ENCODE measurements at regions not wholly inside any gene's neighbourhood (a gene's known extent, or its start where the extent isn't known, plus 50 kb on each side); places are given as distances from the start of the nearest gene placed in this dataset.

DNA sequence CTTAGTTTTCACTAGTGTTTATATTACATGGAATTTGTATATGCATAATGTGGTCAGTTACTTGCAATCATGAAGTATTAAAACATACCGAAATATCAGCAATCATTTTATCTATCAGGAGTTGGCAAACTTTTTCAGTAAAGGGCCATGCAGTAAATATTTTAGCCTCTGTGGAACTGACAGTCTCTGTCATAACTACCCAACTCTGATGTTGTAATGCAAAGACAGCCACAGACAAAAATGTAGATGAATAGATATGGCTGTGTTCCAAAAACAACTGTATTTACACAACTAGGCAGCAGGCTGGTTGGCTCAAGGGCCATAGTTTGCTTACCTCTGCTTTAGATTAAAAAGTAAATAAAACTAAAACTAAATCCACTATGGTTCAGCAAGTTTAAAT lies 200.2 kb downstream of the HS3ST1 start:
- TF ChIP-seq, protein P1, sequence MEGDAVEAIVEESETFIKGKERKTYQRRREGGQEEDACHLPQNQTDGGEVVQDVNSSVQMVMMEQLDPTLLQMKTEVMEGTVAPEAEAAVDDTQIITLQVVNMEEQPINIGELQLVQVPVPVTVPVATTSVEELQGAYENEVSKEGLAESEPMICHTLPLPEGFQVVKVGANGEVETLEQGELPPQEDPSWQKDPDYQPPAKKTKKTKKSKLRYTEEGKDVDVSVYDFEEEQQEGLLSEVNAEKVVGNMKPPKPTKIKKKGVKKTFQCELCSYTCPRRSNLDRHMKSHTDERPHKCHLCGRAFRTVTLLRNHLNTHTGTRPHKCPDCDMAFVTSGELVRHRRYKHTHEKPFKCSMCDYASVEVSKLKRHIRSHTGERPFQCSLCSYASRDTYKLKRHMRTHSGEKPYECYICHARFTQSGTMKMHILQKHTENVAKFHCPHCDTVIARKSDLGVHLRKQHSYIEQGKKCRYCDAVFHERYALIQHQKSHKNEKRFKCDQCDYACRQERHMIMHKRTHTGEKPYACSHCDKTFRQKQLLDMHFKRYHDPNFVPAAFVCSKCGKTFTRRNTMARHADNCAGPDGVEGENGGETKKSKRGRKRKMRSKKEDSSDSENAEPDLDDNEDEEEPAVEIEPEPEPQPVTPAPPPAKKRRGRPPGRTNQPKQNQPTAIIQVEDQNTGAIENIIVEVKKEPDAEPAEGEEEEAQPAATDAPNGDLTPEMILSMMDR (IDR thresholded peaks at IDR 0.05; ENCODE audit: borderline replicate concordance, control extremely low read depth, extremely low read depth, insufficient read depth, missing control alignments) = no peak
- DNase-seq (ENCODE audit: low spot score) = no peak
- in situ Hi-C loops (cut with MboI; ENCODE audit: low sequenced_read_pairs, unreplicated experiment) = no loop called here

GRCh38 chr4:11223311-11223710 lies 205.4 kb downstream of the HS3ST1 start:
- in situ Hi-C loops (cut with MboI; ENCODE audit: low sequenced_read_pairs, unreplicated experiment) = no loop called here
- TF ChIP-seq, protein P1 (IDR thresholded peaks at IDR 0.05; ENCODE audit: borderline replicate concordance, control extremely low read depth, extremely low read depth, insufficient read depth, missing control alignments) = no peak
- no peak for DNase-seq (ENCODE audit: low spot score)

- TF ChIP-seq, protein P1 (IDR thresholded peaks at IDR 0.05; ENCODE audit: borderline replicate concordance, control extremely low read depth, extremely low read depth, insufficient read depth, missing control alignments) = no peak
- in situ Hi-C loops (cut with MboI; ENCODE audit: low sequenced_read_pairs, unreplicated experiment) = no loop called here
- DNase-seq (ENCODE audit: low spot score) = no peak
These were observed 210.0 kb downstream of the HS3ST1 start for GRCh38 chr4:11218692-11219091.

DNA sequence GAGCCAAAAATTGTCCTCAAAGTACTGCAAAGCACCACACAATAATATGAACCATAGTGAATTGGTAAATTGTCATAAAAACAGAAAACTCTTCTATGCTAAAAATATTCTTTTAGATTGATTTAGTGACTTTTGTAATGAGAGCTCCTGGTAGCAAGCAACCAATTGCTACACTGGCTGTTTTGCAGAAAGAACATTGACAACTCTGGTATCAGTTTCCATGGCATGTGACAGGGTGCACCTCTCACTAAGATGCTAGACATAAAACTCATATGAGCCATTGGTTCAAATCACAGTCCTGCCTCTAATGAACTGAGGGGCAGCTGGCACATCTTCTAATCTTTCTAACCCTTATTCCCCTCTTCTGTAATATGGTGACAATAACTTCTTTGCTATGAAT lies 212.2 kb downstream of the HS3ST1 start:
- no peak for DNase-seq (ENCODE audit: low spot score)
- TF ChIP-seq, protein P1 (IDR thresholded peaks at IDR 0.05; ENCODE audit: borderline replicate concordance, control extremely low read depth, extremely low read depth, insufficient read depth, missing control alignments) = no peak
- in situ Hi-C loops (cut with MboI; ENCODE audit: low sequenced_read_pairs, unreplicated experiment) = no loop called here

DNA sequence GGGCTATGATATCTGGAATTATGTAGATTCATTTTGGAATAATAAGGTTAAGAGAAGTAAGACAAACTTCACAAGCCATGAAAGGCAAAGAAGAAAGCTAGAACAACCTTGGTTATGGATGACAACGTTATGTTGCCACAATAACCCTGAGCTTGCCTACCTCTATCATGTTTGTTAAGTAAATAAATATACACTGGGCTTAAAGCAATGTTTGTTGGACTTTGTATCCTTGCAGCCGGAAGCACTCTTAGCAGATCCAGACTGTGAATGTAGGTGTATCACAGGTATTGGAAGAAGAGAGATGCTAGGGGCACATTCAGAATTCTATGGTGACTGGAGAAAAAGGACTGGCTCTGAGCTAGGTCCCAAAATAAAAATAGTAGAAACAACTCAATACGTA lies 214.4 kb downstream of the HS3ST1 start:
- in situ Hi-C loops (cut with MboI; ENCODE audit: low sequenced_read_pairs, unreplicated experiment) = no loop called here
- TF ChIP-seq, protein P1 (IDR thresholded peaks at IDR 0.05; ENCODE audit: borderline replicate concordance, control extremely low read depth, extremely low read depth, insufficient read depth, missing control alignments) = no peak

GRCh38 chr4:11209826-11210225 lies 218.9 kb downstream of the HS3ST1 start:
- in situ Hi-C loops (cut with MboI; ENCODE audit: low sequenced_read_pairs, unreplicated experiment) = no loop called here
- no peak for DNase-seq (ENCODE audit: low spot score)
- TF ChIP-seq, protein P1 (IDR thresholded peaks at IDR 0.05; ENCODE audit: borderline replicate concordance, control extremely low read depth, extremely low read depth, insufficient read depth, missing control alignments) = no peak

More for the DNA sequence above, 214.4 kb downstream of the HS3ST1 start:
- DNase-seq (ENCODE audit: low spot score) = no peak

DNA sequence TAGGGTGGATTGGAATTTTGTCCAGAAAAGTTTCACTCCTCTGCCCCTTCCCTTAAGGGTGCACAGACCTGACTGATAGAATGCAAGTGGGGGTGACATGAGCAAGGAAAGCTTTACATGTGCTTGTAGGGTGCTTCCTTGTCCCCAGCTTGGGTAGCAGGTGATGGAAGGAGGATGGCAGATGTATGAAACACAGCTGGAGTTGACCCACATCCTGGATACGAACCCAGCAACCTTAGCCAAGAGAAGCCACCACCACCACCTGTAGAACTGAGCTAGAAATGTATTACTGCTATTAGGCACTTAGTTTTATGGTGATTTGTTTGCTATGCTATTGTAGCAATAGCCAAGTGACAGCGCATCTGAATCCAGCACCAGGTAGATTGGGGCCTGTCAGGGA lies 227.4 kb downstream of the HS3ST1 start:
- TF ChIP-seq, protein P1 (IDR thresholded peaks at IDR 0.05; ENCODE audit: borderline replicate concordance, control extremely low read depth, extremely low read depth, insufficient read depth, missing control alignments) = no peak
- DNase-seq (ENCODE audit: low spot score) = no peak
- in situ Hi-C loops (cut with MboI; ENCODE audit: low sequenced_read_pairs, unreplicated experiment) = no loop called here
